SK-N-DZ (cell line): ENCODE measurements at regions not wholly inside any gene's neighbourhood (a gene's known extent, or its start where the extent isn't known, plus 50 kb on each side); places are given as distances from the start of the nearest gene placed in this dataset.

Source experiments
- DNase-seq: peaks from one replicate; pipeline ENCODE4 v3.0.0-alpha.2; 2015; ENCODE audit warnings: low spot score

DNA sequence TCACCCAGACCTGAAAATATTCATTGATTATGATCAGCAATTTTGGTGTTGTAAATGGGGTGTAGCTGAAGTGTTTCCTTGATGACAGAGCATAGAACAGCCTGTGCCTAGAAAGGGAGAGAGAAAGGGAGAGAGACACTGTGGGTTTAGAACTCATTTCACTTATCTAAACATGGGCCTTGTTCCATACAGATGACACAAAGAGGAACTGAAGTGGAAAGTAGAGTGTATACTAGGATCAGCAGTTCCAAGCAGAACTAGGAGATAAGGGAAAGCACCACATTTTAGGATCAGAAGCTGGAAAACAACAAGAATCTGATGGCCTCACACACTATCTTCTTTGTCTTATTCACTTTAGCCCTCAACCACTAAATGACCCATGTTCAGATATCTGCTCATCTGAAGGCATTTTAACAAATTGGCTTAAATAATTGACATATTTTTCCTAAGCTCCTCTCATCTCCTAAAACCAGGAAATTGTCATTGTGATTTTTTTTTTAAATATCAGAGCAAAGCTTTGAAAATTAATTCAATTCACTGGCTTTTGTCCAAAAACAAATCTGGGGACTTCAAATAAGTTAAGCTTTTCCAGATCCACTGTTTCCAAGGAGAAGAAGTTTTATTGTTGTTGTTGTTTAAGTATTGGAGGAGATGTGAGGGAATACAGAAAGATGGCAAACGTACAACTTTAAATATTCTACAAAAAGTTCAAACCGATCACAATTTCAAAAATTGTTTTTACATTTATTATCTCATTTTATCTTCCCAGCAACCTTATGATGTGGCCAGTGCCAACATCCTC lies 103.8 kb downstream of the LYPLAL1 start:
- no peak for DNase-seq

- no peak for DNase-seq
Measured at GRCh38 chr1:219276049-219276738, 102.5 kb downstream of the LYPLAL1 start.

DNA sequence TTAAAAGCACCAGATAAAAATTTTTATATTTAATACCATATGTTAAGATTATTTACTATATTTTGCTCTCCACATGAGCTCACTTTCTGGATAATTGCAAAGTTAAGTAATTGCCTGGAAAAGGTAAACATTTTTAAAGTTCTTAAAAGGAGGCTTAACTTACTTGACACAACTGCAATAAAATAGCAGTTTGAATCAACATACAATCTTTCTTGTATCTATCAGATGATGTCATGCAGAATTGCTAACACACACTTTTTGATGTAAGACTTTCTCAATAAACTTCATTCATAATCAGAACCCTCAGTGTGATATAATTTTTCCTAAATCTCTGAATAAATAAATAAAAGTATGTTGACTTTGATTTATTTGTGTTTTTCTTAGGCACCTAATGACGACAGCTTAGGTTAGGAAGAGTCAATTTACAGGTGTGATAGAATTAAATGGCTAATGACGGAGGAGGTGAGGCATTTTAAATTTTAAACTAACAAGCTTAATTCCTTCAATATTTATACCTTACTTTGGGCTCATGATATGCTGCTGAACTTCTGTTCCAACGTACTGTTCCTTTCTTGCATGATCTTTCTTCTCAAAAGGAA lies 99.5 kb downstream of the LYPLAL1 start:
- no peak for DNase-seq

GRCh38 chr1:219271818-219272535 lies 98.3 kb downstream of the LYPLAL1 start:
- no peak for DNase-seq

GRCh38 chr1:219269171-219269570 lies 95.5 kb downstream of the LYPLAL1 start:
- DNase-seq: no peak

GRCh38 chr1:219266524-219266923 lies 92.8 kb downstream of the LYPLAL1 start:
- no peak for DNase-seq

DNA sequence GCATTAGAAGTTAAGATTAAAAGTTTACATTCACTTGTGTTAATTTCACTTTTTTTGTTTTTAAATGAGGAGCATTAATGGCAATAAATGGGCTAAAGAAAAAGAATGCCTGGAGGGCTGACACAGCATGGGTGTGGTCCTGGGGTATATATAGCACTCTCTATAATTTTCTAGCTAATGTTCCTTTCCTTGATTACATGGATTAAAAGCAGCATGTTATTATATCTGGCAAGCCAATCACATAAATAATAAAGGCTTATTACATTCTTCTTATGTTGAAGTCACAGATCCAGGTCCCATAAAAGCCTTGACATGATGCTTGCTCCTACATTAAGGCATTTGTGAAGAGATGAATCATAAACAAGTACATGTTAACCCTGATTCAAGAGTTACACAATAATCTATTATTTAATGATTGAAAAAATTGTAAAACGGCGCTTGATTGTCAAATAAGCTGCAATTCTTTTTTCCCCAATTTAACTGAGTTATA lies 91.4 kb downstream of the LYPLAL1 start:
- DNase-seq: no peak

DNA sequence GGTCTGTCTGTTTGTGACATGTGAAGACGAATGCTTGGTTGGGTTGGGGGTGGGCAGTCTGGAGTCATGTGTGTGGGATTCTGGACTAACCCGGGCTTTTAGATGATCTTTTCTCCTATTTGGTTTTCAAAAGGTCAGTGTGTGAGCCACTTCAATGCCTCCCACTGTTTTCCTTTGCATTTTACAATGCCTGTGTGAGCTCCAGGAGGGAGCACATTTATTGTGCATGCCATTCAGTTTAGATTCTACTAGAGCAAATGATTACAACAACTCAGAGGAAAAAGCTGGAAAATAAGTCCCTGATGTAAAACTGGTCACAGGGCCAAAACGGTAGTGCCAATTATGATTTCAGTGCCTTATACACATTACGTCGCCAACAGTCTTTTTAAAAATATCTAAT lies 90.9 kb downstream of the LYPLAL1 start:
- no peak for DNase-seq
